NCI-H446 treated with DMSO at 0.1 percent for 48 hours (cell line): ENCODE measurements at regions not wholly inside any gene's neighbourhood (a gene's known extent, or its start where the extent isn't known, plus 50 kb on each side); places are given as distances from the start of the nearest gene placed in this dataset.

ENCODE experiments used
- DNase-seq: peaks from one replicate; lab custom pipeline; 2025; lab: John Stamatoyannopoulos, UW

- DNase-seq: no peak
Measured at GRCh38 chr20:16220826-16221225, 352.4 kb downstream of the KIF16B start.

GRCh38 chr20:16219182-16219581, 354.1 kb downstream of the KIF16B start:
- no peak for DNase-seq

GRCh38 chr20:16216914-16217230, 356.4 kb downstream of the KIF16B start:
- DNase-seq: no peak

GRCh38 chr20:16216227-16216913, 356.9 kb downstream of the KIF16B start:
- no peak for DNase-seq

GRCh38 chr20:16215041-16215440, 358.2 kb downstream of the KIF16B start:
- DNase-seq: no peak

GRCh38 chr20:16212790-16213189, 360.5 kb downstream of the KIF16B start:
- no peak for DNase-seq

- DNase-seq: no peak
Measured at GRCh38 chr20:16209951-16210361, 363.3 kb downstream of the KIF16B start.

- DNase-seq: no peak
Measured at GRCh38 chr20:16209357-16209756, 363.9 kb downstream of the KIF16B start.

- no peak for DNase-seq
Measured at GRCh38 chr20:16208443-16208842, 364.8 kb downstream of the KIF16B start.

- no peak for DNase-seq
Measured at GRCh38 chr20:16206817-16207216, 366.4 kb downstream of the KIF16B start.

GRCh38 chr20:16205507-16205906, 367.7 kb downstream of the KIF16B start:
- DNase-seq: no peak

GRCh38 chr20:16203096-16203495, 370.2 kb downstream of the KIF16B start:
- DNase-seq: peak; percentile 67

GRCh38 chr20:16201191-16201590, 372.1 kb downstream of the KIF16B start:
- DNase-seq: no peak

GRCh38 chr20:16197696-16198095, 375.6 kb downstream of the KIF16B start:
- no peak for DNase-seq

- DNase-seq: no peak
Measured at GRCh38 chr20:16195671-16196070, 377.6 kb downstream of the KIF16B start.

GRCh38 chr20:16194617-16195360, 378.5 kb downstream of the KIF16B start:
- no peak for DNase-seq

- DNase-seq: no peak
Measured at GRCh38 chr20:16191496-16191895, 381.8 kb downstream of the KIF16B start.

GRCh38 chr20:16189371-16189770, 383.9 kb downstream of the KIF16B start:
- no peak for DNase-seq

GRCh38 chr20:16187956-16188616, 385.2 kb downstream of the KIF16B start:
- no peak for DNase-seq

- DNase-seq: no peak
Measured at GRCh38 chr20:16179919-16180318, 393.3 kb downstream of the KIF16B start.

GRCh38 chr20:16179371-16179770, 393.9 kb downstream of the KIF16B start:
- peak; percentile 1 for DNase-seq

GRCh38 chr20:16178546-16179135, 394.6 kb downstream of the KIF16B start:
- peak; percentile 37 for DNase-seq
